BE2C (cell line): ENCODE measurements at regions not wholly inside any gene's neighbourhood (a gene's known extent, or its start where the extent isn't known, plus 50 kb on each side); places are given as distances from the start of the nearest gene placed in this dataset.

Source experiments
- DNase-seq: peaks from one replicate; pipeline ENCODE4 v3.0.0-alpha.2; 2020
- H3K27me3 ChIP-seq: fragments of 250-450 bp; sonication (Bioruptor Pico); 2 replicates; pipeline ENCODE4 v1.5.1; 2020; ENCODE audit warnings: mild to moderate bottlenecking
- H3K36me3 ChIP-seq: fragments of 250-450 bp; sonication (Bioruptor Pico); 2 replicates; pipeline ENCODE4 v1.5.1; 2020; ENCODE audit warnings: mild to moderate bottlenecking
- H3K4me1 ChIP-seq: fragments of 250-450 bp; sonication (Bioruptor Pico); 2 replicates; pipeline ENCODE4 v1.5.1; 2020
- H3K4me3 ChIP-seq: 2 replicates; pipeline ENCODE4 v1.5.1; 2011; ENCODE audit warnings: low read depth, low read length
- H3K9me3 ChIP-seq: fragments of 250-450 bp; sonication (Bioruptor Pico); 2 replicates; pipeline ENCODE4 v1.5.1; 2020
- TF ChIP-seq, protein P1 (sequence below): IDR thresholded peaks from 2 replicates; pipeline ENCODE4 v1.5.1; 2012; ENCODE audit warnings: mild to moderate bottlenecking, low read depth, low read length

DNA sequence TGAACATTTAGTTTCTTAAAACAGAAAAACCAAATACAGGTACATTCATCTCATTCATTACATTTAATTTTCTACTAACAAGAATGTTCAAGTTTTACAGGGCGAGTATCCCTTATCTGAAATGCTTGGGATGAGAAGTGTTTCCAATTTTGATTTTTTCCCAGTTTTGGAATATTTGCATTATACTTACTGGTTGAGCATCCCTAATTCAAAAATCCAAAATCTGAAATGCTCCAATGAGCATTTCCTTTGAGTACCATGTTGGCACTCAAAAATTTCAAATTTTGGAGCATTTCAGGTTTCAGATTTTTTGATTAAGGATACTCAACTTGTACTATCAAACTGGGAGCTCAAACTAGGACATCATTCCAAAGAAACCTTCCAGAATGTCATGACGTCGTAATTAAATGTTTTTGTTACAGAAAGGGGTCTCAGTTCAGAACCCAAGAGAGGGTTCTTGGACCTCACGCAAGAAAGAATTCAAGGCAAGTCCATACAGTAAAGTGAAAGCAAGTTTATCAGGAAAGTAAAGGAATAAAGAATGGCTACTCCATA, 90.8 kb upstream of the PIK3CG start:
- H3K27me3 ChIP-seq, result no peaks in the 10 kb centered on the region
- TF ChIP-seq, protein P1, sequence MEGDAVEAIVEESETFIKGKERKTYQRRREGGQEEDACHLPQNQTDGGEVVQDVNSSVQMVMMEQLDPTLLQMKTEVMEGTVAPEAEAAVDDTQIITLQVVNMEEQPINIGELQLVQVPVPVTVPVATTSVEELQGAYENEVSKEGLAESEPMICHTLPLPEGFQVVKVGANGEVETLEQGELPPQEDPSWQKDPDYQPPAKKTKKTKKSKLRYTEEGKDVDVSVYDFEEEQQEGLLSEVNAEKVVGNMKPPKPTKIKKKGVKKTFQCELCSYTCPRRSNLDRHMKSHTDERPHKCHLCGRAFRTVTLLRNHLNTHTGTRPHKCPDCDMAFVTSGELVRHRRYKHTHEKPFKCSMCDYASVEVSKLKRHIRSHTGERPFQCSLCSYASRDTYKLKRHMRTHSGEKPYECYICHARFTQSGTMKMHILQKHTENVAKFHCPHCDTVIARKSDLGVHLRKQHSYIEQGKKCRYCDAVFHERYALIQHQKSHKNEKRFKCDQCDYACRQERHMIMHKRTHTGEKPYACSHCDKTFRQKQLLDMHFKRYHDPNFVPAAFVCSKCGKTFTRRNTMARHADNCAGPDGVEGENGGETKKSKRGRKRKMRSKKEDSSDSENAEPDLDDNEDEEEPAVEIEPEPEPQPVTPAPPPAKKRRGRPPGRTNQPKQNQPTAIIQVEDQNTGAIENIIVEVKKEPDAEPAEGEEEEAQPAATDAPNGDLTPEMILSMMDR, result no peak
- H3K36me3 ChIP-seq, result no peaks in the 10 kb centered on the region
- no peak overlapping the region for H3K4me3 ChIP-seq
- no peaks in the 10 kb centered on the region for H3K9me3 ChIP-seq
- H3K4me1 ChIP-seq, result no peaks in the 10 kb centered on the region
- DNase-seq, result no peak

DNA sequence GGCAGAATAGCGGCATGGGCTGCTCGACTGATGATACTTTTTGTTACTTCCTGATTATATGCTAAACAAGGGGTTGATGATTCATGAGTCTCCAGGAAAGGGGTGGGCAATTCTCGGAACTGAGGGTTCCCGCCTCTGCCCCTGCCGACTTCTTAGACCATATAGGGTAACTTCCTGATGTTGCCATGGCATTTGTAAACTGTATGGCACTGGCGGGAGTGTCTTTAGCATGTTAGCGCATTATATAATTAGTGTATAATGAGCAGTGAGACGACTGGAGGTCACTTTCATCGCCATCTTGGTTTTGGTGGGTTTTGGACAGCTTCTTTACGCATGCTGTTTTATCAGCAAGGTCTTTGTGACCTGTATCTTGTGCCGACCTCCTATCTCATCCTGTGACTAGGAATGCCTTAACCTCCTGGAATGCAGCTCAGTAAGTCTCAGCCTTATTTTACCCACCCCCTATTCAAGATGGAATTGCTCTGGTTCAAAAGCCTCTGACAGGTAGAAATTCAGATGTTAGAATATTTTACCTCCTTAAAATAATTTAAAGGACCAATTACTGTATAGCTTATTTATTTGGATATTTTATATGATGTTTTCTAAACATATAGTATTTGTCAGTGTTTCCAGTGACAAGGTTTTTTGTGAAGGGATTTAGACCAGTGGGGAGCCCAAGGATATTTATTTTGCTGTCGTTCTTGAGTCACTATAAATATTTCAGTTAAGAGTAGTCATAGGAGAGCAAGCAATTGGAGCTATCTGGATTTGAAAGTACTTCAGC, 90.1 kb upstream of the PIK3CG start:
- no peak for DNase-seq
- TF ChIP-seq, protein P1, result no peak
- Histone ChIP-seq H3K4me3 (no peak overlapping the region), H3K36me3 (no peaks in the 10 kb centered on the region), H3K27me3 (no peaks in the 10 kb centered on the region), H3K4me1 (no peaks in the 10 kb centered on the region), H3K9me3 (no peaks in the 10 kb centered on the region)

DNA sequence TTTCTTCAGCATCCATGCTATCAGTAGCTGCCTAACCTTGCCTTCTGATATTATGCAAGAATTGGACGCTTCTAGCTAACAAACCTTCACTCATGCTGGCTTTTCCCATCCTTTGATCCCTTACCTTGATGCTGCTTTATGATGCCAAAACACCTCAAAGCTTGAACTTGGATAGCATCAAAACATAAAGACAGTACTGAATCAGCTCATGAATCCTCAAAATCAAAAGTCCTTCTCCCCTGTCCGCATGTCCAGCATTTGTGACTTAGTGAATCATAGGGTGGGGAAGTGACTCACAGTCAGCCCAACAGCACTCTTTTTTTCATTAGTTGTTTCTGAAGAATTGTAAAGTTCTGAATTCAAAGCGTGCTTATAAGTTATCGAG, 89.5 kb upstream of the PIK3CG start:
- Histone ChIP-seq H3K9me3 (no peaks in the 10 kb centered on the region), H3K27me3 (no peaks in the 10 kb centered on the region), H3K4me3 (no peak overlapping the region), H3K36me3 (no peaks in the 10 kb centered on the region), H3K4me1 (no peaks in the 10 kb centered on the region)
- TF ChIP-seq, protein P1, result no peak
- DNase-seq, result no peak

GRCh38 chr7:106775975-106776607, 89.0 kb upstream of the PIK3CG start:
- Histone ChIP-seq H3K4me1 (no peaks in the 10 kb centered on the region), H3K27me3 (no peaks in the 10 kb centered on the region), H3K36me3 (no peaks in the 10 kb centered on the region), H3K9me3 (no peaks in the 10 kb centered on the region), H3K4me3 (no peak overlapping the region)
- no peak for DNase-seq
- TF ChIP-seq, protein P1, result no peak

DNA sequence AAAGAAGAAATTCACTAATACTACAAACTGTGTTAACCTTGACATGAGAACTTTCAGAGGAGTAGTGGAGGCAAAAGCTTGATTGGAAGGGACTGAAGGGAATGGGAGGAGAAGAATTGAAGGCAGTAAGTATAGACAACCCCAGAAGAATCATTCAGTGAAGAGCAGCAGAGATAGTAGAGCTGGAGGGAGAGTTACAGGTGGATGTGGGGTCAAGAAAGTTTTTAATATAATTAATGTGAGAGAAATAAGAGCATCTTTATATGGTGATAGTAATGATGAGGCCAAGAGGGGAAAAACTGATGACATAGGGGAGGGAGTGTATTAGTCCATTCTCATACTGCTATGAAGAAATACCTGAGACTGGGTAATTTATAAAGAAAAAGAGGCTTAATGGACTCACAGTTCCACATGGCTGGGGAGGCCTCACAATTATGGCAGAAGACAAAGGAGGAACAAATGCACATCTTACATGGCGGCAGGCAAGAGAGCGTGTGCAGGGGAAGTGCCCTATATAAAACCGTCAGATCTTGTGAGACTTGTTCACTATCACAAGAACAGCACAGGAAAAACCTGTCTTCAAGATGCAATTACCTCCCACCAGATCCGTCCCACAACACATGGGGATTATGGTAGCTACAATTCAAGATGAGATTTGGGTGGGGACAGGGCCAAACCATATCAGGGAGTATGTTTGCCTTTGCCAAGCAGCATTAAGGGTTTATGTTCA, 88.3 kb upstream of the PIK3CG start:
- TF ChIP-seq, protein P1, result no peak
- H3K4me1 ChIP-seq, result no peaks in the 10 kb centered on the region
- no peak for DNase-seq

More for the DNA sequence above, 88.3 kb upstream of the PIK3CG start:
- Histone ChIP-seq H3K9me3 (no peaks in the 10 kb centered on the region), H3K4me3 (no peak overlapping the region), H3K27me3 (no peaks in the 10 kb centered on the region), H3K36me3 (no peaks in the 10 kb centered on the region)
